ENCODE measurements at regions not wholly inside any gene's neighbourhood (a gene's known extent, or its start where the extent isn't known, plus 50 kb on each side); places are given as distances from the start of the nearest gene placed in this dataset.

- no peak for DNase-seq
Observed at GRCh38 chr22:26847046-26847445, 189.7 kb downstream of the MIAT start.

DNA sequence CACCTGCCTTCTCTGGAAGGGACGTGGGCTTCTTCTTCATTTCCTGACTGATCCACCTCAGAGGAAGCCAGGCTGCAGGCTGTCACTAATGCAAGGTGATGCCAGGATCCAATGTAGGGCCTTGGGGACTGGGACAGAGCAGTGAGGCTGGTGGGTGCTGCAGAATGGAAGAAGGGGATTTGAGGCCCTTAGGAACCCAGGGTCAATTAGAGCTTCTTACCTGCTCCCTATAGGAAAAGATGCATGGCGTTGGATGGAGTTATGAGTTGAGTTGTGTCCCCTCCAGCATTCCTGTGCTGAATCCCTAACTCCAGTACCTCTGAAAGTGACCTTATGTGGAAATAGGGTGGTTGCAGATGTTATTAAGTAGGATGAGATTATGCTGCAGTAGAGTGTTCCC lies 190.4 kb downstream of the MIAT start:
- DNase-seq: no peak

GRCh38 chr22:26848244-26848920 lies 191.0 kb downstream of the MIAT start:
- no peak for DNase-seq

DNA sequence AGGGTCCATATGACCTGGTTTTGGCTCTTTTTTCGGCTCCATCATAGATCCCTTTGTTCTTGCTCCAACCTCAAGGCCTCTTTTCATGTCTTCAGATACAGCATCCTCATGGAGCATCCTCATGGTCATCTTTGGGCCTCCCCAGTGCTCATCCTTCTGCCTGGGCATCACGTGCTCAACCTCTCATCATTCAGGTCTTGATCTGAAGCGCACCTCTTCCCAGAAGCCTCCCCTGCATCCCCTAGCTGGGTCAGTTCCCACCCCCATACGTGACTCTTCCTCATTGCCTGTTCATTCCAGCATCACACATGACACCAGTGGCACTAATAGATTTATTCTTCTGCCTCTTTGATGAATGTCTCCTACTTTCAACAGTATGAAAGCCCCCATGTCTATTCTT lies 192.2 kb downstream of the MIAT start:
- DNase-seq: no peak

GRCh38 chr22:26851125-26851524 lies 193.7 kb downstream of the MIAT start:
- DNase-seq: no peak

- DNase-seq: no peak
Observed at GRCh38 chr22:26852176-26852575, 194.8 kb downstream of the MIAT start.

DNA sequence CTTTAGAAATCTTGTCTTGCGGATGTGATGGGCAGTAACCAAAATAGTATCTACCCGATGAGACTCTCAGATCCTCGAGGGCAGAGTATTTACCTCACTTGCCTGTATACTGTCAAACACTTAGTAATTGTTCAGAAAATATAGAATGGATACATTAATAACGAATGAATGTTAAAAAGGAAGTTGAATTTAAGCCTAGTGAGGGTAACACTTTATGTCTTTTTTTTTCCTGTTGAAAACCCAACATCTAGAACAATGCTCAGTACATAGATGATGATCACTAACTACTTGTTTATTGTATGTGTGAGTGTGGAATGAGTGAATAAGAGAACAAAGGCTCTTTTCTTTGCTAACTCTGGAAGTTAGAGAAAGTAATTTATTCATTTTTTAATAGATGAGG lies 195.7 kb downstream of the MIAT start:
- no peak for DNase-seq

GRCh38 chr22:26853495-26853894 lies 196.1 kb downstream of the MIAT start:
- DNase-seq: no peak

DNA sequence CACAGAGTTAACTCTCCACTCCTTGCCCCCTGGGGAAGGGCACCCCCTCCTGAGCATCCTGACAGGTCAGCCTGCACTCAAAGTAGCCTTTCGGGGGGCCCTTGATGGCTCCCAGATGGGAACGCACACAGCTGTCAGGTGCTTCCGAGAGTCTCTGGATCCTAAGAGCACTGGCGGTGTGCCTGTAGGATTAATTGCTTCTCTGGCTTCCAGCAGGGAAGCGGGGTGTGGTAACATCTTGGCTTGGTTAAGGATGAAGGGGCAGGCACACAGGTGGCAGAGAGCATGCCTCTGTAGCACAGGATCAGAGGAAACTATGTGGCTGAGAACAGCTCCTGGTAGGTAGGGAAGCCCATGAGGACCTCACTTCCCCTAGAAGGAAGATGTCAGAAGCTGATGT lies 199.8 kb downstream of the MIAT start:
- no peak for DNase-seq

DNA sequence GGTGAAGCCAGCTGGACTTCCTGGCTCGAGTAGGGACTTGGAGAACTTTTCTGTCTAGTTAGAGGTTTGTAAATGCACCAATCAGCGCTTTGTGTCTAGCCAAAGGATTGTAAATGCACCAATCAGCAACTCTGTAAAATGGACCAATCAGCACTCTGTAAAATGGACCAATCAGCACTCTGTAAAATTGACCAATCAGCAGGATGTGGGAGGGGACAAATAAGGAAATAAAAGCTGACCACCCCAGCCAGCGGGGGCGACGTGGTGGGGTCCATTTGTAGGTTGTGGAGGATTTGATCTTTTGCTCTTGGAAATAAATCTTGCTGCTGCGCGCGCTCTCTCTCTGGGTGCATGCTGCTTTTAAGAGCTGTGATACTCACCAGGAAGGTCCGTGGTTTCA lies 202.9 kb downstream of the MIAT start:
- no peak for DNase-seq

DNA sequence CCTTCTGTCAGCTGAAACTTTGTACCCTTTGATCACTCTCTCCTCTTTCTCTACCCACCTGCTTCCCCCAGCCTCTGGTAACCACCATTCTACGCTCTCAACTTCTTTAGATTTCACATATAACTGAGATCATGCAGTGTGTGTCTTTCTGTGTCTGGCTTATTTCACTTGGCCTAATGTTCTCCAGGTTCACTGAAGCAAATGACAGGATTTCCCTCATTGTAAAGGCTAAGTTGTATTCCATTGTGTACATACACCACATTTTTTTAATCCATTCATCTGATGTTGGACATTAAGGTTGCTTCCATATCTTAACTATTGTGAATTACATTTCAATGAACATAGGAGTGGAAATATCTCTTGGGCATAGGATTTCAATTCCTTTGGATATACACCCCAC lies 207.6 kb downstream of the MIAT start:
- DNase-seq: no peak

GRCh38 chr22:26883393-26883792 lies 226.0 kb downstream of the MIAT start:
- DNase-seq: no peak

- DNase-seq: no peak
Observed at GRCh38 chr22:26884921-26885320, 227.5 kb downstream of the MIAT start.

- no peak for DNase-seq
Observed at GRCh38 chr22:26885441-26886261, 228.3 kb downstream of the MIAT start.

DNA sequence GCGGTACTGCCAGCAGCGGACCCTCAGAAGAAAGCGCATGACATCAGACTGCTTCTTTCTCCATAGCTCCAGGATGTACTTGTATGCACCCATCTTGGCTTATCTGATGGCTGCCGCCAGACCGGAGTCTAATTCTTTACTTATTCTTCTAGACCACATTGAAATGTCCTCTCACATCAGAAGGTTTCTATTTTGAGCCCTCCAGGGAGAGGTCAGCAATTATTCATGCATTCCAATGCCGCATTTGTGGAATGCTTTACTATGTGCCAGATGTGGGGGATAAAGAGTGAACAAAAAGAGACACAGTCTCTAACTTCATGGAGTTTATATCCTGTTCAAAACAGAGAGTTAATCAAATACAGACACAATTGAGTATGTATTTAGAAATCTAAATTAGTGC lies 230.1 kb downstream of the MIAT start:
- DNase-seq: no peak

- no peak for DNase-seq
Observed at GRCh38 chr22:26887916-26888315, 230.5 kb downstream of the MIAT start.

- DNase-seq: no peak
Observed at GRCh38 chr22:26888887-26889286, 231.5 kb downstream of the MIAT start.

GRCh38 chr22:26889802-26890201 lies 232.4 kb downstream of the MIAT start:
- DNase-seq: no peak

DNA sequence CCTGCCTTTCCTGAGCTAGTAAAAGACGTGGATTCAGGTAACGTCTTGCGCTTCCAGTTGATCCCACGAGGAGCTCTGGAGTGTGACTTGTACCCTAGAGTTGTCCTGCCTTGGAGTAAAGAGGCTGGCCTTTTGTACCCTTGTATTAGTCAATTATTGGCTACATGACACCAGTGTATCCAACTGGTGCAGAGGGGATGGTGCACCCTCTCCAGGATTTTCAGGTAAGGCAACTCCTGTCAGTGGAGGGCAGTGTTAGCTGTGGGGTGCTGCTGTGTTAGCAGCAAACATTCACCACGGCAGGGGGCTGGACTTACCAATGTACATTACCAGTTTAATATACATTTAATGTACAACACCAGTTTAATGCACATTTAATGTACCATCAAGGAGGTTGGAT lies 233.5 kb downstream of the MIAT start:
- DNase-seq: no peak

DNA sequence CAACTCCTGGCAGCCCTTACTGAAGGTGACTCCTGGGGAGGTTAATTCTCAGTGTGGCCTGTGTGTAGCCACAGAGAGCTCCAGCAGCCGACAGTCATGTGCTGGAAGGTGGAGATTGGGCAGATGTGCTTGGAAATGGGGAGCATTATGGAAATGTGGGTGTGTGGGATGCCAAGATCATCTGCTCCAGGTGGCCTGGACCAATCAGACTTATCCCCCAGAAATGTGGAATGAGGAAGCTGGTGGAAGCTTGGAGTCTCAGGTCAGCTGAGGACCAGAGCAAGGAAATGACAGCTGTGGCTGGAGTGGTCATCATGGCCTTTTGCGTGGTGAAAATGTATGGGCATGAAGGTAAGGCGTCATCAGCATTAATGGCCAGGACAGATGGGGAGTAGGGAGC lies 234.0 kb downstream of the MIAT start:
- no peak for DNase-seq

- DNase-seq: no peak
Observed at GRCh38 chr22:26892166-26893041, 235.0 kb downstream of the MIAT start.

GRCh38 chr22:26893173-26894110 lies 236.1 kb downstream of the MIAT start:
- DNase-seq: no peak

Measured in CD4-positive, alpha-beta T cell treated with Interleukin-21 for 1 hour (primary cell).